Astrocyte (in vitro differentiated cells and primary cell): ENCODE measurements at regions not wholly inside any gene's neighbourhood (a gene's known extent, or its start where the extent isn't known, plus 50 kb on each side); places are given as distances from the start of the nearest gene placed in this dataset.

ENCODE experiments used
- DNase-seq: peaks from one replicate; pipeline ENCODE4 v3.0.0-alpha.2; 2010; ENCODE audit warnings: low read depth
- FAIRE-seq: peaks from 2 replicates; lab custom pipeline; 2011; peaks lifted over from hg19 to GRCh38; lab: Jason Lieb, UNC
- H2AFZ ChIP-seq: 2 replicates; pipeline ENCODE4 v1.6.0; 2012; ENCODE audit warnings: low read depth, low read length, inconsistent platforms
- H3K27ac ChIP-seq: 2 replicates; pipeline ENCODE4 v1.5.1; 2011; ENCODE audit warnings: low read depth, low read length, inconsistent platforms
- H3K27me3 ChIP-seq: 2 replicates; pipeline ENCODE4 v1.6.0; 2011; ENCODE audit warnings: low read length, inconsistent platforms; ENCODE audit not compliant: insufficient read depth
- H3K36me3 ChIP-seq: 2 replicates; pipeline ENCODE4 v1.5.1; 2011; ENCODE audit warnings: low read length, inconsistent platforms; ENCODE audit not compliant: insufficient read depth
- H3K4me1 ChIP-seq: 2 replicates; pipeline ENCODE4 v1.5.1; 2011; ENCODE audit warnings: low read length, inconsistent platforms; ENCODE audit not compliant: insufficient read depth
- H3K4me2 ChIP-seq: 2 replicates; pipeline ENCODE4 v1.6.0; 2012; ENCODE audit warnings: low read length, inconsistent platforms
- H3K4me3 ChIP-seq: 2 replicates; pipeline ENCODE4 v1.5.1; 2011; ENCODE audit warnings: low read depth, mild to moderate bottlenecking, low read length, inconsistent platforms; ENCODE audit not compliant: insufficient read depth
- H3K79me2 ChIP-seq: 2 replicates; pipeline ENCODE4 v1.6.0; 2012; ENCODE audit warnings: mild to moderate bottlenecking, low read length, inconsistent platforms; ENCODE audit not compliant: insufficient read depth
- H3K9ac ChIP-seq: 2 replicates; pipeline ENCODE4 v1.6.0; 2012; ENCODE audit warnings: mild to moderate bottlenecking, low read length, inconsistent platforms
- H3K9me3 ChIP-seq: 2 replicates; pipeline ENCODE4 v1.5.1; 2012; ENCODE audit warnings: low read depth, mild to moderate bottlenecking, low read length, inconsistent platforms; ENCODE audit not compliant: insufficient read depth
- H4K20me1 ChIP-seq: 2 replicates; pipeline ENCODE4 v1.6.0; 2012; ENCODE audit warnings: low read length, inconsistent platforms; ENCODE audit not compliant: insufficient read depth
- H3K27ac Mint-ChIP-seq: one replicate; pipeline ENCODE4 v1.8.0; 2021; ENCODE audit warnings: mild to moderate bottlenecking, mixed read lengths; ENCODE audit not compliant: unreplicated experiment
- H3K27me3 Mint-ChIP-seq: one replicate; pipeline ENCODE4 v1.8.0; 2021; ENCODE audit warnings: low read depth, mixed read lengths; ENCODE audit not compliant: unreplicated experiment
- H3K36me3 Mint-ChIP-seq: one replicate; pipeline ENCODE4 v1.8.0; 2021; ENCODE audit warnings: low read depth, mixed read lengths; ENCODE audit not compliant: unreplicated experiment
- H3K4me1 Mint-ChIP-seq: one replicate; pipeline ENCODE4 v1.8.0; 2021; ENCODE audit warnings: low read depth, mixed read lengths; ENCODE audit not compliant: unreplicated experiment
- H3K4me3 Mint-ChIP-seq: one replicate; pipeline ENCODE4 v1.8.0; 2021; ENCODE audit warnings: mild to moderate bottlenecking, moderate library complexity, mixed read lengths; ENCODE audit not compliant: unreplicated experiment
- H3K9me3 Mint-ChIP-seq: one replicate; pipeline ENCODE4 v1.8.0; 2021; ENCODE audit warnings: mild to moderate bottlenecking, mixed read lengths; ENCODE audit not compliant: unreplicated experiment
- EZH2 ChIP-seq: IDR thresholded peaks from 2 replicates; pipeline ENCODE4 v1.6.1; 2012; ENCODE audit warnings: mild to moderate bottlenecking, low read length, inconsistent platforms; ENCODE audit not compliant: insufficient read depth
- TF ChIP-seq, protein P1 (sequence below): IDR thresholded peaks from 2 replicates; pipeline ENCODE4 v1.5.1; 2011; ENCODE audit warnings: low read depth, mild to moderate bottlenecking, inconsistent platforms, low read length, moderate library complexity; ENCODE audit not compliant: insufficient read depth

DNA sequence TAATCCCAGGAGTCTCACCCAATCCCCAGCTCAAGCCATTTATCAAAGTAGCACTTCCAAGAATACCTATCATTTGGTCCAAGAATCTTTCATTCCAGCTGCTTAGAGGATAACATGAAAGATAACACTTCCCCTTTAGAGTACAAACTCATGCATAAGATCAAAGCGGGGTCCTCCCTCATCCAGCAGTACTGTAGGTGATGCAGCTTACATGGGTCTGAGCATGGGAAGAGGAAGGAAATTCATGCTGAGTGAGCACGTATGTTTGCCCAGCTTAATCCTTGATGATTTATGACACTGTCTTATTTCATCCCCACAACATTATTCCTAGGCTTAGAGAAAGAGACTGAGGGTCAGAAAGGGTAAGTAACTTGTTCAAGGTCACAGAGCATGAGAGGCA is 167.1 kb upstream of the GJB5 start:
- no peaks in the 10 kb centered on the region for H3K79me2 ChIP-seq
- no peak for TF ChIP-seq EZH2
- TF ChIP-seq, protein P1, sequence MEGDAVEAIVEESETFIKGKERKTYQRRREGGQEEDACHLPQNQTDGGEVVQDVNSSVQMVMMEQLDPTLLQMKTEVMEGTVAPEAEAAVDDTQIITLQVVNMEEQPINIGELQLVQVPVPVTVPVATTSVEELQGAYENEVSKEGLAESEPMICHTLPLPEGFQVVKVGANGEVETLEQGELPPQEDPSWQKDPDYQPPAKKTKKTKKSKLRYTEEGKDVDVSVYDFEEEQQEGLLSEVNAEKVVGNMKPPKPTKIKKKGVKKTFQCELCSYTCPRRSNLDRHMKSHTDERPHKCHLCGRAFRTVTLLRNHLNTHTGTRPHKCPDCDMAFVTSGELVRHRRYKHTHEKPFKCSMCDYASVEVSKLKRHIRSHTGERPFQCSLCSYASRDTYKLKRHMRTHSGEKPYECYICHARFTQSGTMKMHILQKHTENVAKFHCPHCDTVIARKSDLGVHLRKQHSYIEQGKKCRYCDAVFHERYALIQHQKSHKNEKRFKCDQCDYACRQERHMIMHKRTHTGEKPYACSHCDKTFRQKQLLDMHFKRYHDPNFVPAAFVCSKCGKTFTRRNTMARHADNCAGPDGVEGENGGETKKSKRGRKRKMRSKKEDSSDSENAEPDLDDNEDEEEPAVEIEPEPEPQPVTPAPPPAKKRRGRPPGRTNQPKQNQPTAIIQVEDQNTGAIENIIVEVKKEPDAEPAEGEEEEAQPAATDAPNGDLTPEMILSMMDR: no peak
- H3K9ac ChIP-seq: no peak overlapping the region
- no peaks in the 10 kb centered on the region for H3K36me3 Mint-ChIP-seq
- no peaks in the 10 kb centered on the region for H3K4me1 ChIP-seq
- H3K4me3 Mint-ChIP-seq: no peak overlapping the region
- no peaks in the 10 kb centered on the region for H3K27me3 ChIP-seq
- DNase-seq (no peak), FAIRE-seq (no peak)
- no peaks in the 10 kb centered on the region for H3K36me3 ChIP-seq
- no peaks in the 10 kb centered on the region for H3K4me1 Mint-ChIP-seq
- no peak overlapping the region for H2AFZ ChIP-seq
- no peak overlapping the region for H3K4me3 ChIP-seq
- H3K27ac ChIP-seq: no peak overlapping the region
- H3K4me2 ChIP-seq: no peak overlapping the region
- H3K27me3 Mint-ChIP-seq: peaks cover 19% of the 10 kb centered on the region
- no peaks in the 10 kb centered on the region for H3K9me3 Mint-ChIP-seq
- no peak overlapping the region for H3K27ac Mint-ChIP-seq
- no peaks in the 10 kb centered on the region for H4K20me1 ChIP-seq
- no peaks in the 10 kb centered on the region for H3K9me3 ChIP-seq

DNA sequence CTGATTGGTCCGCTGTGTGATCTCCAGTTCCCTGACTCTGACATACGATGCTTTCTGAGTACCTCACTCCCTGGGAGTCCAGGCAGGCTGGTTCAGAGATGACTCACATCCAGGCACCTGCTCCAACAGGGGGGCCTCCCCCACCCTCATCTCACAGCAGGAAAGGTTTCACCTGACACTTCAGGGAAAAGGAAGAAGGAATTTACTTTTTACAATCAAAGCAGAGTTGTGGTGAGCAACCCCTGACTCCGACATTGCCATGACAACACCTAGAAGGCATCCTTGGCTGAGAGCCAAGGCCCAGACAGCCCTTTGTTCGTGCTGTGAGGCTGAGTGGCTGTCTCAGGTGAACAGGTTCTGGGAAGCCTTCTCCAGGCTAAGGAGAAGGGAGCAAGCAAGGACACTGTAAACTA is 164.6 kb upstream of the GJB5 start:
- Histone ChIP-seq H3K27me3 (no peaks in the 10 kb centered on the region), H3K9ac (no peak overlapping the region), H2AFZ (no peak overlapping the region), H3K9me3 (no peaks in the 10 kb centered on the region), H4K20me1 (no peaks in the 10 kb centered on the region), H3K4me2 (no peak overlapping the region), H3K79me2 (no peaks in the 10 kb centered on the region), H3K36me3 (no peaks in the 10 kb centered on the region), H3K4me3 (no peak overlapping the region), H3K4me1 (no peaks in the 10 kb centered on the region), H3K27ac (no peak overlapping the region)
- DNase-seq (no peak), FAIRE-seq (no peak)
- TF ChIP-seq, protein P1: no peak
- TF ChIP-seq EZH2: no peak
- Mint-ChIP-seq H3K27ac (peak overlapping the region; percentile 13), H3K4me3 (no peak overlapping the region), H3K27me3 (peaks cover 19% of the 10 kb centered on the region), H3K36me3 (no peaks in the 10 kb centered on the region), H3K9me3 (no peaks in the 10 kb centered on the region), H3K4me1 (no peaks in the 10 kb centered on the region)

DNA sequence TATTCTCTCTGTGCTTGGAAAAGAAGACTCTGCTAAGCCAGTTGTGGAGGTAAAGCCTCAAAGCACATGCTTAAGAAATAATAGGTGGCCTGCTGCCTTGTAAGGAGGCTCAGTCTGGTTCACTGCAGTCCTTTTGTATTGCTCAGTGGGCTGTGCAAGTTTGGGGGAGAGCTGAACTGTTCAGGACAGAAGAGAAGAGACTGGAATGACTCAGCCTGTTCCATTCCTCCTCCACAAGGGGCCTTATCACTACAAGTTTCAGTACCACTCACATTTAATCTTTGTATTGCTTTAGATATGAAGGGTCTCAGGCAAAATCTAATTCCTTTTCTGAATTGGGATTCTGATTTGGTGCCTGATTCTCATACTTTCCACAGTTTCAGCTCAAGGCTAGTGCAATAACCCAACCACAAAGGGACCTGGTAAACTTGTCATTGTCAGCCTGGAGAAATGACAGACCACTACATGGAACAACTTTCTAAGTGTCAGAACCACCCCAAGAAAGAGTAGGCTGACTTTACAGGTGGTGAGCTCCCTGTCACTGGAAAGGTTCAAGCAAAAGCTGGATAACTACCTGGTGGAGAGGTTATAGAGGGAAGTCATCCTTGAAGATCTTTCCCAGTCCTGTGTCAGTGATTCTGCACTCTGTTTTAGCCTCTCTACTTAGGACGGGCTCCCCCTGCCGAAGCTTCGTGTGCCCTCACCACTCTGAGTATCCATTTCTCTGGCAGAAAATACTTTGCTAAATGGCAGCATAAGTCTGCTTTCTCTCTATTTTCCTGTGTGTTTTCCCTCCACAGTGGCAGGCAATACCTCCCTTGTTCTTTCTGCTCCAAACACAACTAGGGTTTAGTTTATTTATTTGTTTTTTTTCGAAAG is 162.9 kb upstream of the GJB5 start:
- Histone ChIP-seq H3K4me3 (no peak overlapping the region), H3K4me1 (no peaks in the 10 kb centered on the region), H3K4me2 (no peak overlapping the region), H2AFZ (no peak overlapping the region), H3K9ac (no peak overlapping the region), H3K27me3 (no peaks in the 10 kb centered on the region), H3K79me2 (no peaks in the 10 kb centered on the region), H3K36me3 (no peaks in the 10 kb centered on the region), H4K20me1 (no peaks in the 10 kb centered on the region), H3K27ac (no peak overlapping the region), H3K9me3 (no peaks in the 10 kb centered on the region)
- FAIRE-seq (no peak), DNase-seq (no peak)
- Mint-ChIP-seq H3K9me3 (no peaks in the 10 kb centered on the region), H3K36me3 (no peaks in the 10 kb centered on the region), H3K27ac (no peak overlapping the region), H3K4me1 (no peaks in the 10 kb centered on the region), H3K27me3 (peaks cover 19% of the 10 kb centered on the region), H3K4me3 (no peak overlapping the region)
- TF ChIP-seq EZH2: no peak
- TF ChIP-seq, protein P1: no peak
